Panc1 (cell line): ENCODE measurements at regions not wholly inside any gene's neighbourhood (a gene's known extent, or its start where the extent isn't known, plus 50 kb on each side); places are given as distances from the start of the nearest gene placed in this dataset.
A peak's percentile ranks its signal among the peaks of the same experiment; 100 is the strongest.

Experiments
- ATAC-seq: fragments of 200-7000 bp; cut with Tn5 transposase; 2 replicates; pipeline ENCODE4 v1.9.1; 2020; ENCODE audit warnings: mild to moderate bottlenecking, moderate library complexity
- BruUV-seq: library from RNA; stranded (reverse); fragments of 400-500 nt; replicated peaks from 2 replicates; lab custom pipeline; 2021; lab: Mats Ljungman, UMichigan
- CTCF ChIA-PET: fragments of 300-600 bp; sonication (Branson Sonifier 250); formaldehyde crosslinking; loops from one replicate; lab custom pipeline; 2022; ENCODE audit warnings: antibody characterized with exemption; lab: Charles Lee
- POLR2A ChIA-PET: fragments of 300-600 bp; sonication (Branson Sonifier 250); formaldehyde crosslinking; loops from one replicate; lab custom pipeline; 2022; ENCODE audit warnings: antibody characterized with exemption; lab: Charles Lee
- DNase-seq: peaks from one replicate; pipeline ENCODE4 v3.0.0-alpha.2; 2010; ENCODE audit warnings: low read depth, low spot score
- H3K27ac ChIP-seq: 2 replicates; pipeline ENCODE4 v1.5.1; 2011; ENCODE audit warnings: mild to moderate bottlenecking, low read length, inconsistent platforms
- H3K27me3 ChIP-seq: fragments of 200-500 bp; sonication (Bioruptor generic); 2 replicates; pipeline ENCODE4 v1.6.0; 2014; ENCODE audit warnings: low read length, inconsistent platforms; ENCODE audit not compliant: control insufficient read depth, insufficient read depth
- H3K36me3 ChIP-seq: fragments of 200-500 bp; sonication (Bioruptor generic); 2 replicates; pipeline ENCODE4 v1.5.1; 2014; ENCODE audit warnings: inconsistent platforms, mild to moderate bottlenecking, low read length, moderate library complexity; ENCODE audit not compliant: control insufficient read depth, insufficient read depth
- H3K4me1 ChIP-seq: 2 replicates; pipeline ENCODE4 v1.5.1; 2011; ENCODE audit warnings: inconsistent platforms, mild to moderate bottlenecking, low read length, moderate library complexity; ENCODE audit not compliant: control insufficient read depth, insufficient read depth
- H3K4me3 ChIP-seq, 2 experiments: 2 replicates each; pipeline ENCODE4 v1.5.1; 2011 to 2012; ENCODE audit warnings: low read depth in 2 of 2, low read length in 2 of 2, mild to moderate bottlenecking in 2 of 2, inconsistent platforms in 1 of 2, moderate library complexity in 1 of 2
- H3K9me3 ChIP-seq: fragments of 200-500 bp; sonication (Bioruptor generic); 2 replicates; pipeline ENCODE4 v1.5.1; 2014; ENCODE audit warnings: low read depth, mild to moderate bottlenecking, inconsistent platforms, low read length, moderate library complexity; ENCODE audit not compliant: control insufficient read depth, insufficient read depth
- POLR2AphosphoS5 ChIP-seq: IDR thresholded peaks from 2 replicates; pipeline ENCODE4 v1.6.1; 2012; ENCODE audit warnings: mild to moderate bottlenecking, low read depth, low read length, moderate library complexity
- SIN3A ChIP-seq: IDR thresholded peaks from 2 replicates; pipeline ENCODE4 v1.6.1; 2012; ENCODE audit warnings: low read depth, mild to moderate bottlenecking, low read length, moderate library complexity, borderline replicate concordance; ENCODE audit not compliant: insufficient read depth
- TCF7L2 ChIP-seq: IDR thresholded peaks from 2 replicates; pipeline ENCODE4 v1.6.1; 2011; ENCODE audit warnings: mild to moderate bottlenecking, low read depth, low read length, inconsistent platforms
- in situ Hi-C: cut with HindIII; loops from 2 replicates; pipeline ENCODE4 v1.10.0; 2016; ENCODE audit warnings: low sequenced_read_pairs, low pct_unique_long_range_greater_than_20kb
- intact Hi-C: fragments of 100-400 bp; cut with micrococcal nuclease; formaldehyde crosslinking; loops from one replicate; pipeline ENCODE4 v1.10.0; 2022; ENCODE audit not compliant: unreplicated experiment
- TF ChIP-seq, protein P1 (sequence below): fragments of 450-650 bp; IDR thresholded peaks from 2 replicates; pipeline ENCODE4 v1.5.1; 2017; ENCODE audit warnings: mild to moderate bottlenecking
- TF ChIP-seq, protein P2 (sequence below), 2 experiments: IDR thresholded peaks; 2 replicates each; pipeline ENCODE4 v1.6.1; 2011 to 2012; ENCODE audit warnings: low read depth in 2 of 2, control low read depth in 1 of 2, low read length in 1 of 2, mild to moderate bottlenecking in 1 of 2, moderate library complexity in 1 of 2; ENCODE audit not compliant: insufficient read depth in 1 of 2

DNA sequence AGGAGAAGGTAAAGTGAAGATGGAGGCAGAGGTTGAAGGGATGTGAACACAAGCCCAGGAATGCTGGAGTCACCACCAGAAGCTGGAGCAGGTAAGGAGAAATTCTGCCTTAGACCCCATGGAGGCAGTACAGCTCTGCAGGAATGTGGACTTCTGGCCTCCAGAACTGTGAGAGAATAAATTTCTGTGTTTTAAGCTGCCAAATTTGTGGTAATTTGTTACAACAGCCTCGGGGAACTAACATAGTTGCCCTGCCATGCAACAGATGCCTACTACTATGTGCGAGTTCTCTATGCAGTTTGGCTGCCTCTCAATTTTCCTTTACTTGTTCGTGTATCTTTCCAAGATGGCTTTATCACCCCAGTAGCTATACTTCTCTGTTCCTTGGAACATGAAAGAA is 394.1 kb downstream of the TUSC7 start:
- Histone ChIP-seq H3K9me3 (no peaks in the 10 kb centered on the region), H3K27me3 (no peaks in the 10 kb centered on the region), H3K4me3 (no peak overlapping the region), H3K27ac (no peak overlapping the region), H3K4me1 (no peaks in the 10 kb centered on the region), H3K36me3 (no peaks in the 10 kb centered on the region)
- ATAC-seq (no peak), DNase-seq (no peak)
- BruUV-seq, result no TSS peak
- in situ Hi-C loops, result no loop called here
- POLR2A ChIA-PET, result no interaction called here
- intact Hi-C loops, result no loop called here
- CTCF ChIA-PET, result no interaction called here
- no peak for TF ChIP-seq SIN3A
- no peak for TF ChIP-seq TCF7L2
- TF ChIP-seq POLR2AphosphoS5, result no peak
- TF ChIP-seq, protein P1, sequence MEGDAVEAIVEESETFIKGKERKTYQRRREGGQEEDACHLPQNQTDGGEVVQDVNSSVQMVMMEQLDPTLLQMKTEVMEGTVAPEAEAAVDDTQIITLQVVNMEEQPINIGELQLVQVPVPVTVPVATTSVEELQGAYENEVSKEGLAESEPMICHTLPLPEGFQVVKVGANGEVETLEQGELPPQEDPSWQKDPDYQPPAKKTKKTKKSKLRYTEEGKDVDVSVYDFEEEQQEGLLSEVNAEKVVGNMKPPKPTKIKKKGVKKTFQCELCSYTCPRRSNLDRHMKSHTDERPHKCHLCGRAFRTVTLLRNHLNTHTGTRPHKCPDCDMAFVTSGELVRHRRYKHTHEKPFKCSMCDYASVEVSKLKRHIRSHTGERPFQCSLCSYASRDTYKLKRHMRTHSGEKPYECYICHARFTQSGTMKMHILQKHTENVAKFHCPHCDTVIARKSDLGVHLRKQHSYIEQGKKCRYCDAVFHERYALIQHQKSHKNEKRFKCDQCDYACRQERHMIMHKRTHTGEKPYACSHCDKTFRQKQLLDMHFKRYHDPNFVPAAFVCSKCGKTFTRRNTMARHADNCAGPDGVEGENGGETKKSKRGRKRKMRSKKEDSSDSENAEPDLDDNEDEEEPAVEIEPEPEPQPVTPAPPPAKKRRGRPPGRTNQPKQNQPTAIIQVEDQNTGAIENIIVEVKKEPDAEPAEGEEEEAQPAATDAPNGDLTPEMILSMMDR, result peak; percentile 3; the same call in 1 of the 2 replicates

DNA sequence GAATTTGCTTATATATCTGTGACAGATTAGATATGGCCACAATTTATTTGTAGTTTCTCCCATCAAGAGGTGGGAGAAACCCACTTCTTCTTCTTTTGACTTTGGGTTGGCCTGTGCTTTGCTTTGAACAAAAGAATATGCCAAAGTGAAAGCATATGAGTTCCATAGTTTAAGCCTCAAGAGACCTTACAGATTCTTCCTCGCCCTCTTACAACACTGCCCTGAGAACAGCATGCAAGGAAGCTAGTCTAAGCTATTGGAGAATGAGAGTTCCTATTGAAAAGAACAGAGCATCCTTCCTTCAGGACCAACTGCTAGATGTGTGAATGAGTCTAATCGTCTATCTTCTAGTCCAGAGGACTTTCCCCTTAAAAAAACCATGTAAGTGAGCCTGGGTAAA is 394.8 kb downstream of the TUSC7 start:
- DNase-seq (no peak), ATAC-seq (no peak)
- in situ Hi-C loops (no loop called here), intact Hi-C loops (no loop called here)
- BruUV-seq, result no TSS peak
- POLR2A ChIA-PET, result no interaction called here
- H3K27ac ChIP-seq, result no peak overlapping the region
- no peak overlapping the region for H3K4me3 ChIP-seq
- H3K27me3 ChIP-seq, result no peaks in the 10 kb centered on the region
- CTCF ChIA-PET, result no interaction called here
- H3K9me3 ChIP-seq, result no peaks in the 10 kb centered on the region
- TF ChIP-seq SIN3A (no peak), TCF7L2 (no peak), POLR2AphosphoS5 (no peak)
- TF ChIP-seq, protein P1, result no peak
- TF ChIP-seq, protein P2, sequence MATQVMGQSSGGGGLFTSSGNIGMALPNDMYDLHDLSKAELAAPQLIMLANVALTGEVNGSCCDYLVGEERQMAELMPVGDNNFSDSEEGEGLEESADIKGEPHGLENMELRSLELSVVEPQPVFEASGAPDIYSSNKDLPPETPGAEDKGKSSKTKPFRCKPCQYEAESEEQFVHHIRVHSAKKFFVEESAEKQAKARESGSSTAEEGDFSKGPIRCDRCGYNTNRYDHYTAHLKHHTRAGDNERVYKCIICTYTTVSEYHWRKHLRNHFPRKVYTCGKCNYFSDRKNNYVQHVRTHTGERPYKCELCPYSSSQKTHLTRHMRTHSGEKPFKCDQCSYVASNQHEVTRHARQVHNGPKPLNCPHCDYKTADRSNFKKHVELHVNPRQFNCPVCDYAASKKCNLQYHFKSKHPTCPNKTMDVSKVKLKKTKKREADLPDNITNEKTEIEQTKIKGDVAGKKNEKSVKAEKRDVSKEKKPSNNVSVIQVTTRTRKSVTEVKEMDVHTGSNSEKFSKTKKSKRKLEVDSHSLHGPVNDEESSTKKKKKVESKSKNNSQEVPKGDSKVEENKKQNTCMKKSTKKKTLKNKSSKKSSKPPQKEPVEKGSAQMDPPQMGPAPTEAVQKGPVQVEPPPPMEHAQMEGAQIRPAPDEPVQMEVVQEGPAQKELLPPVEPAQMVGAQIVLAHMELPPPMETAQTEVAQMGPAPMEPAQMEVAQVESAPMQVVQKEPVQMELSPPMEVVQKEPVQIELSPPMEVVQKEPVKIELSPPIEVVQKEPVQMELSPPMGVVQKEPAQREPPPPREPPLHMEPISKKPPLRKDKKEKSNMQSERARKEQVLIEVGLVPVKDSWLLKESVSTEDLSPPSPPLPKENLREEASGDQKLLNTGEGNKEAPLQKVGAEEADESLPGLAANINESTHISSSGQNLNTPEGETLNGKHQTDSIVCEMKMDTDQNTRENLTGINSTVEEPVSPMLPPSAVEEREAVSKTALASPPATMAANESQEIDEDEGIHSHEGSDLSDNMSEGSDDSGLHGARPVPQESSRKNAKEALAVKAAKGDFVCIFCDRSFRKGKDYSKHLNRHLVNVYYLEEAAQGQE (IDR thresholded peaks at IDR 0.05; ENCODE audit: insufficient read depth in 1 of 2, low read depth in 2 of 2, low read length in 1 of 2), result no peak
- no peaks in the 10 kb centered on the region for H3K4me1 ChIP-seq
- H3K36me3 ChIP-seq, result no peaks in the 10 kb centered on the region
